K562 (cell line): ENCODE measurements at regions not wholly inside any gene's neighbourhood (a gene's known extent, or its start where the extent isn't known, plus 50 kb on each side); places are given as distances from the start of the nearest gene placed in this dataset.

Source experiments
- DIDO1 ChIP-seq: fragments of 450-650 bp; IDR thresholded peaks from 2 replicates; pipeline ENCODE4 v1.6.1; 2016; ENCODE audit warnings: low read depth, missing biosample characterization, missing genetic modification characterization
- FOXK1 ChIP-seq: sonication (generic); formaldehyde crosslinking; IDR thresholded peaks from 2 replicates; pipeline ENCODE4 v1.8.0; 2022; ENCODE audit warnings: missing genetic modification reagents, mild to moderate bottlenecking, borderline replicate concordance
- HMBOX1 ChIP-seq: sonication (generic); IDR thresholded peaks from 2 replicates; pipeline ENCODE4 v1.6.1; 2016
- PTTG1 ChIP-seq: fragments of 450-650 bp; IDR thresholded peaks from 2 replicates; pipeline ENCODE4 v1.6.1; 2016; ENCODE audit warnings: low read depth, mild to moderate bottlenecking, missing genetic modification characterization, missing compliant biosample characterization
- SLC30A9 ChIP-seq: fragments of 250-450 bp; sonication (Bioruptor Pico); IDR thresholded peaks from 2 replicates; pipeline ENCODE4 v1.8.0; 2022; ENCODE audit warnings: mild to moderate bottlenecking, moderate library complexity
- TSC22D4 ChIP-seq: fragments of 450-650 bp; IDR thresholded peaks from 2 replicates; pipeline ENCODE4 v1.6.1; 2016; ENCODE audit warnings: missing genetic modification characterization, missing biosample characterization, control low read depth
- TF ChIP-seq, protein P1 (sequence below): fragments of 450-650 bp; IDR thresholded peaks from 2 replicates; pipeline ENCODE4 v1.6.1; 2017; ENCODE audit warnings: antibody characterized with exemption, mild to moderate bottlenecking
- TF ChIP-seq, protein P2 (sequence below): fragments of 200-800 bp; sonication (Bioruptor generic); IDR thresholded peaks from 2 replicates; pipeline ENCODE4 v1.6.1; 2017; ENCODE audit warnings: missing genetic modification characterization, missing compliant biosample characterization

DNA sequence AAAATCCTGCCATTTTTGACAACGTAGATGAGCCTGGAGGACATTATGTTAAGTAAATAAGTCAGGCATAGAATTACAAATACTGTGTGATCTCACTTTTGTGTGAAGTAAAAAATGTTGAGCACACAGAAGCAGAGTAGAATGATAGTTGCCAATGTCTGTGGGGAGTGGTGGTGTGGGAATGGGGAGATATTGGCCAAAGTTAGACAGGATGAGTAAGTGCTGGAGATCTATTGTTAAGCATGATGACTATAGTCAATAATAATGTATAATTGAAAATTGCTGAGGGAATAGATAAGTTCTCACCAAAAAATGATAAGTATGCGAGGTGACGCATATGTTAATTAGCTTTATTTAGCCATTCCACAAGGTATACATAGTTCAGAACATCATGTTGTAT lies 92.0 kb downstream of the GPR85 start (continued):
- no peak for TF ChIP-seq PTTG1 (tag)
- no peak for TF ChIP-seq SLC30A9
- TF ChIP-seq, protein P1, sequence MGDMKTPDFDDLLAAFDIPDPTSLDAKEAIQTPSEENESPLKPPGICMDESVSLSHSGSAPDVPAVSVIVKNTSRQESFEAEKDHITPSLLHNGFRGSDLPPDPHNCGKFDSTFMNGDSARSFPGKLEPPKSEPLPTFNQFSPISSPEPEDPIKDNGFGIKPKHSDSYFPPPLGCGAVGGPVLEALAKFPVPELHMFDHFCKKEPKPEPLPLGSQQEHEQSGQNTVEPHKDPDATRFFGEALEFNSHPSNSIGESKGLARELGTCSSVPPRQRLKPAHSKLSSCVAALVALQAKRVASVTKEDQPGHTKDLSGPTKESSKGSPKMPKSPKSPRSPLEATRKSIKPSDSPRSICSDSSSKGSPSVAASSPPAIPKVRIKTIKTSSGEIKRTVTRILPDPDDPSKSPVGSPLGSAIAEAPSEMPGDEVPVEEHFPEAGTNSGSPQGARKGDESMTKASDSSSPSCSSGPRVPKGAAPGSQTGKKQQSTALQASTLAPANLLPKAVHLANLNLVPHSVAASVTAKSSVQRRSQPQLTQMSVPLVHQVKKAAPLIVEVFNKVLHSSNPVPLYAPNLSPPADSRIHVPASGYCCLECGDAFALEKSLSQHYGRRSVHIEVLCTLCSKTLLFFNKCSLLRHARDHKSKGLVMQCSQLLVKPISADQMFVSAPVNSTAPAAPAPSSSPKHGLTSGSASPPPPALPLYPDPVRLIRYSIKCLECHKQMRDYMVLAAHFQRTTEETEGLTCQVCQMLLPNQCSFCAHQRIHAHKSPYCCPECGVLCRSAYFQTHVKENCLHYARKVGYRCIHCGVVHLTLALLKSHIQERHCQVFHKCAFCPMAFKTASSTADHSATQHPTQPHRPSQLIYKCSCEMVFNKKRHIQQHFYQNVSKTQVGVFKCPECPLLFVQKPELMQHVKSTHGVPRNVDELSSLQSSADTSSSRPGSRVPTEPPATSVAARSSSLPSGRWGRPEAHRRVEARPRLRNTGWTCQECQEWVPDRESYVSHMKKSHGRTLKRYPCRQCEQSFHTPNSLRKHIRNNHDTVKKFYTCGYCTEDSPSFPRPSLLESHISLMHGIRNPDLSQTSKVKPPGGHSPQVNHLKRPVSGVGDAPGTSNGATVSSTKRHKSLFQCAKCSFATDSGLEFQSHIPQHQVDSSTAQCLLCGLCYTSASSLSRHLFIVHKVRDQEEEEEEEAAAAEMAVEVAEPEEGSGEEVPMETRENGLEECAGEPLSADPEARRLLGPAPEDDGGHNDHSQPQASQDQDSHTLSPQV, result no peak
- TF ChIP-seq, protein P2, sequence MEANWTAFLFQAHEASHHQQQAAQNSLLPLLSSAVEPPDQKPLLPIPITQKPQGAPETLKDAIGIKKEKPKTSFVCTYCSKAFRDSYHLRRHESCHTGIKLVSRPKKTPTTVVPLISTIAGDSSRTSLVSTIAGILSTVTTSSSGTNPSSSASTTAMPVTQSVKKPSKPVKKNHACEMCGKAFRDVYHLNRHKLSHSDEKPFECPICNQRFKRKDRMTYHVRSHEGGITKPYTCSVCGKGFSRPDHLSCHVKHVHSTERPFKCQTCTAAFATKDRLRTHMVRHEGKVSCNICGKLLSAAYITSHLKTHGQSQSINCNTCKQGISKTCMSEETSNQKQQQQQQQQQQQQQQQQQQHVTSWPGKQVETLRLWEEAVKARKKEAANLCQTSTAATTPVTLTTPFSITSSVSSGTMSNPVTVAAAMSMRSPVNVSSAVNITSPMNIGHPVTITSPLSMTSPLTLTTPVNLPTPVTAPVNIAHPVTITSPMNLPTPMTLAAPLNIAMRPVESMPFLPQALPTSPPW, result no peak
- TF ChIP-seq TSC22D4, result no peak
- no peak for TF ChIP-seq DIDO1
- no peak for TF ChIP-seq FOXK1
- TF ChIP-seq HMBOX1, result no peak
